ENCODE measurements at regions not wholly inside any gene's neighbourhood (a gene's known extent, or its start where the extent isn't known, plus 50 kb on each side); places are given as distances from the start of the nearest gene placed in this dataset.
"Not testable (repeated sequence)": the region's sequence is repeated elsewhere in the genome, so short reads cannot be mapped to it uniquely, and the experiment has no call there.

DNA sequence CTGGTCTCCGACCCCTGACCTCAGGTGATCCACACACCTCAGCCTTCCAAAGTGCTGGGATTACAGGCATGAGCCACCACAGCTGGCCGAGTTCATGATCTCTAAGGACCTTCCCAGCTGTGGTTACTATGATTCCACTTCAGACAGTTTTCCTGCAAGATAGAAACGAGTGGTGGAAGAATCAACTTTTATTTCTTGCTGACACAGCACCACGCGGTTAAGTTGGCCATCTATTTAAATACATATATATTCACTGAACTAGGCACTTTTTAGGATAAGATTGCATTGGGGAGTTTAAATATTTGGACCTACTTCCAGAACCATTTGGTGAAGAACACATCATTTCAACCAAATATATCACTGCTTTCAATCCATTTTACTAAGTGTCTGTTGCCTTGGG is 213.4 kb downstream of the TBX5 start:
- DNase-seq (ENCODE audit: low read depth): no peak

- no peak for DNase-seq (ENCODE audit: low read depth)
Observed at GRCh38 chr12:114192013-114192412, 213.9 kb downstream of the TBX5 start.

DNA sequence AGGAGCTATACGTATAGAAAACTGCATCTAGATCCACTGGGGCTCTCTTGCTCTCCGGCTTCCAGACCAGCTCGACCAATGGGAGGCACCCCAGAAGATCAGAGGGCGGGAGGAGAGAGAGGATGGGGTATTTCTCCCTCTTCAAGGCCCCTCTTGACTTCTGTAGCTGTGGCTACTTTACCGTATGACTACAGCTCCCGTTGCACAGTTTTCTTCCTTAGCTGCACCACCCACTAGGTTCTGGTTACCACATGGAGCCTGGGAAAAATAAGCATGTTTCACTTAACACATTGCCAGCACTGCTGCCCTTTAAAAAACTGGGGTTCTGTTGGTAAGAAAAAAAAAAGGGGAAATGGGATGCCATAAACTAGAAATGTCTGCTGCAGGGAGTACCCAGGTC is 214.4 kb downstream of the TBX5 start:
- DNase-seq (ENCODE audit: low read depth): no peak

DNA sequence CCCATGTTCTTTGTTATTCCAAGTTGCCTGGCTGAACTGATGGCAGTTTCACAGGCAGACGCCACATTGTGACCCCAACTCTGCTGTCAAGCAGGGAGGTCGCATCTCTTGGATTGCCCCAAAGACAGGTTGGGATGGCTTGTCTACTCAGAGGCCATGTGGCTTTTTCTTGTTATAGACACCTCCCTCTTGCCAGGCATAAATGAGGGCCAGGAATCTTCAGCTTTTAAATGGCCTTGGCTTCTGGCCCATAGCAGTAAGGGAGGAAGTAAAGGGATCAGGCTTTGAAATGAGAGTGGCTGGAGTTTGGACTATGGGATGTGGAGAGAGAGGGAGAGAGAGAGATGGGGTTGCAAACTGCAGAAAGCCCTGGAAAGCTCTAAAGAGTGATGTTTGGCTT is 215.0 kb downstream of the TBX5 start:
- no peak for DNase-seq (ENCODE audit: low read depth)

GRCh38 chr12:114189266-114189665 is 216.7 kb downstream of the TBX5 start:
- no peak for DNase-seq (ENCODE audit: low read depth)

GRCh38 chr12:114186241-114187002 is 219.5 kb downstream of the TBX5 start:
- DNase-seq (ENCODE audit: low read depth): no peak

- no peak for DNase-seq (ENCODE audit: low read depth)
Observed at GRCh38 chr12:114185036-114185435, 218.9 kb upstream of the RBM19 start.

DNA sequence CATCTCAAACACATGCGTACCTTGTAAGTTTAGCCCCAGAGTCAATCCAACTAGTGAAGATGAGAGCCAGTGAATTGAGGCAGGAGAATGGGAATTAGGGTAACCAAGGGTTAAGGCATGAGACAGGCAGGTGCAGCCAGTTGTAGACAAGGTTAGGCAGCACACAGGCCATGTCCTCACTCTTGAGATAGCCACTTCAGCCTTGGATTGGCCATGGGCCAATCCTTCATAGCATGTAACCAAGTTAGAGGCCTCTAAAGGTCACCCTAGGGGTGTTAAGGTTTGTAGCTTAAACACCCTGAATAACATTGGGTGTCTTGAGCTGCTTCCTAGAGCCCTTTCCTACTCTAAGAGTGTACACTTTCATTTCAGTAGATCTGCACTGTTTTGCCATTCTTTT is 208.2 kb upstream of the RBM19 start:
- no peak for DNase-seq (ENCODE audit: low read depth)

DNA sequence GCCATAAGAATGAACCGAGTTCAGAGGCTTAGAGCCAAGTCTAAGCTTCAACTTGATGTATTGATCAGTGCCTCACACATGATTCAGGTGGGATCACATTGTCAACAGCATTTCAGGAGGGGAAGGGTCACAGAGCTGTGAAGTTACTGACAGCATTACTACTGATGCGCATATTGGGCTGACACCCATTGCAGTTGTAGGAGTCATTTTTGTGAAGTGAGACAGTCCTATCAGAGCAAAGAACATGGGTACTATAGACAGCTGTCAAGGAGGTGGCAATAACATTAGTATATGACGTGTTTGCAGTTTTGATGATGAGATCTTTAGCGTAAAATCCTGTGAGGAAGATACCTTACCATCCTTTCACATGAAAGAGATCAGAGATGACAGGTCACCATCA is 206.0 kb upstream of the RBM19 start:
- no peak for DNase-seq (ENCODE audit: low read depth)

DNA sequence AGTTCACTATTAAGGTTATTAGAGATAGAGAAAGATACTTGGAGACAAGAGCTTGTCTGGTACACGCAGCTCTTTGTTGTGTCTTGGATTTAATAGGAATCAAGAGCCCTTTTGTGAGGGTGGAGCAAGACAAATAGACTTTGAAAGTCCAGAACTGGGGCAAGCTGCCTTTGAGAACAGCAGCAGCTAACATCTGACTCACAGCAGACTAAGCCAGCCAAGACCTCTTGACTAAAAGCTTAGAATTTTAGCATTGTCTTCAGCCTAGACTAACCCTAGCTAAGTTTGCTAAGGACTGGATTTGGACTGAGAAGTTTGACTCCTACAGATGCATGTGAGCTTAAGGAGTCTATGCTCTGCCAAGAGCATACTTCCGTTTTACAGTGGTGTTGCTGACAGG is 201.9 kb upstream of the RBM19 start:
- peak; percentile 27 for DNase-seq (ENCODE audit: low read depth)

DNA sequence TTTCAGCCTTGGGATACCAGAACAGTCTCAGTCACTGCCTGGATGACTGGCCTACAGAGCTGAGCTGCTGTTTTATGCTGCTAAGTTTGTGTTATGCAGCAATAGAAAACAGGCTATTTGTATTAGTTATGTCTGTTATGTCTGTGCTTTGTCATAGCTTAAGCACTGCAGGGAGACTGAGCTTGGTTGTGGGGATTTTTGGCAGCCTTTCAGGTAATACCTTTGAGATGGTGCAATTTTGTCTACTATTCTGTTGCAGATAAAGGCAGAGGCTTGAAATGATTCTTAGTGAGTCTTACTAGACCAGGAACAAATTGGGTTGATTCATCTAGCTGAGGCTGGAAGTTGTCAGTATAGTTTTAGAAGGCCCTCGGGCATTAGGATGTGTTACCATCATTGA is 201.3 kb upstream of the RBM19 start:
- peak; percentile 44 for DNase-seq (ENCODE audit: low read depth)

- no peak for DNase-seq (ENCODE audit: low read depth)
Observed at GRCh38 chr12:114166362-114166761, 200.2 kb upstream of the RBM19 start.

GRCh38 chr12:114165921-114166320 is 199.8 kb upstream of the RBM19 start:
- no peak for DNase-seq (ENCODE audit: low read depth)

DNA sequence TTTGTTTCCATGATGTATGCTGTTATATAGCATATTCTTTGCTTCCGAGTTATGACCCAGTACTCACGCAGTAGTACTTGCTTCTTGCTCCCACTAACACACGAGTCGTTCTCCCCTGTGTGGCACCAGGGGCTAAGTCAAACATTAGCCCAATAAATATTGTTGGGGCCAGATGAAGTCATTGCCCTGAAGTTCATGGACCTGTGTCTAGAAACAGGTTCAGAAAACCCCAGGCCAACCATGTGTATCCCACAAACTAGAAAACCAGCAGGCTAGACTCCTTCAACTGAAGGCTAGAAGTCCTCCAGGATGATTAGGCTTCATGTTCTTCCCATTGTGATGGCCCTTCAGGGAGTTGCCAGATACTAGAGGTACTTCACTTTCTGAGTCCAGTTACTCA is 198.2 kb upstream of the RBM19 start:
- no peak for DNase-seq (ENCODE audit: low read depth)

DNA sequence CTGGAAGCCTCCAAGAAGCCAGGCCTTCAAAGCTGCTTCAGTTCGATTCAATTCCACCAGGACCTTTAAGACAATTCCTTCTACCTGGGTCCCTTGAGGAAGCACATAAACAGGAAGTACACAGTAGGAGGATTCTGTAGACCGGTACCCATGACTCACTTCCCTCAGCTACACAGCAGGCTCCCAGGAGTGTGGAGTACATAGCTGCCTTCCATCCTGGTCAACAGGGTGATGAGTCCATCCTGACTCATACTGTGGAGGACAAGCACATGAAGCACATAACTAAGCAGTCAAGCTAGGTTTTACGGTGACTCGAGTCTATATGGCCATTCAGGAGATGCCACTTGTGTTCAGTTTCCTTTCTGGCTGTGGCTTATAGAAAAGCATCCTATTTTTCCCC is 197.6 kb upstream of the RBM19 start:
- peak; percentile 79 for DNase-seq (ENCODE audit: low read depth)

DNA sequence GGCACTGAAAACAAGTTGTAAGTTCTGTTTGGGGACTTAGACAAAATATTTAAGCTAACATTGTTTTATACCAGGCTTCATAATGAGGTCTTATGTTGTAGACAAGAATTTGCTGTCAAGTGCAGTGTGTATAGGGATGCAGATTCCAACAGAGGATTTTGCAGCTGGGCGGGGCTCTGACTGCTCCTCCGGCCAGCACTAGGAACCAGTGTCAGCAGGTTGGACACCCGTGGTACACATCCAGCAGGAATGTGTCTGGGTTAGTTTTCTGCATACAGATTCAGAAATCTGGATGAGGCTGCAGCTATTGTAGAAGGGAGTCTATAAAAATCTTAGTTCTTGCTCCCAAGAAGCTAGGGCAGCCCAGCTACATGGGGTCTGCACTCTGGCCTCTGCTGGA is 194.3 kb upstream of the RBM19 start:
- DNase-seq (ENCODE audit: low read depth): no peak

DNA sequence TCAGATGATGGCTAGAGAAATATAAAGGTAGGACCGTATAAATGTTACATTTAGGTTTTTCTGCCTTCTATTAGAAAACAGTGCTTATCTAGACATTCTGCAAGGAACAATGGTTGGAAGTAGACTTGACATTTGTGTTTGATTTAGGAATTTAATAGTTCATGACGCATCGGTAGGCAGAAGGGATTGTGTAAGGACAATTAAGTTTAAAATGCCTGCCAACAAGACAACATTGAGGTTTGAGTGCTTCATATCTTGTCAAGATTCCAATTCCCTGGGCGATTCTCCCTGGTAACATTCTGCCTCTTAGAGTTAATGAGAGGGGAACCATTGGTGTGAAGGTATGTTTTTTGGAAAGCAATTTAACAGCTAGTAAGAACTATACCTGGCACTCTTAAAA is 186.8 kb upstream of the RBM19 start:
- DNase-seq (ENCODE audit: low read depth): peak; percentile 47

DNA sequence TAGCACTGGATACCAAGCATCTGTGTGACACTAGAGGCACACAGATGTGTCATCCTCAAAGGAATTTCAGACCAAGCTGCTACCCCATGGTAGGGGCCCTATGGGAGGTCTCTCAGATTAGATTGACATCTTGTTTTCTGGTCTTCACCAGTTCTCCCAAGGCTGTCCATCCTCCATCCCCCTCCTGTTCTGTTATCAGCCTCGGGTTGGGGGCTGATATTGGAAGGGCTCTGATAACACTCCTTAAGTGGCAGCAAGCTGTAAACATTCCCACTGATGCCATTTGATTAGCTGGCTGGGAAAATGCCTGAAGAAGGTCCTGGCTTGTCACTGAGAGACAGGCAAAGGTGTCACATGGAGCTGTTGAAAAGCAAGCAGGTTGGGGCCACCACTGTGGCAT is 185.9 kb upstream of the RBM19 start:
- no peak for DNase-seq (ENCODE audit: low read depth)

GRCh38 chr12:114150584-114150983 is 184.5 kb upstream of the RBM19 start:
- DNase-seq (ENCODE audit: low read depth): not testable (repeated sequence)

- no peak for DNase-seq (ENCODE audit: low read depth)
Observed at GRCh38 chr12:114141921-114142564, 175.9 kb upstream of the RBM19 start.

DNA sequence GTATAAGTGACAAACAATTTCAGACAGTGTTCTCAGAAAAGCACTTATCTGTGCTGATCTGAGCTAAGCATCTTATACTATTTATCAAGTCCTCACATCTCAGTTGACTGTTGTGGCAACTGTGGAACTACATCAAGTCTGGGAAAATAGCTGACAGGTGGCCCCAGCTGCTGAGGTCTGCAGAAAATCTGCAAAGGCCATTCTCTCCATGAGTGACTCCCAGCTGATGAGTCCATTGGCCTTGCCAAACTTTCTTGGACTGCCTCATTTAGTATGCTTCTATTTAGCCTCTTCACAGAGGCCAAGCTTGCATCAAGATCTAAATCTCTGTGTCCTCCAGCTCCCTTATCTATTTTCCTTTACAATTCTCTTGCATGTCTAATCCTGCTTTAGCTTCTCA is 174.5 kb upstream of the RBM19 start:
- DNase-seq (ENCODE audit: low read depth): no peak

DNA sequence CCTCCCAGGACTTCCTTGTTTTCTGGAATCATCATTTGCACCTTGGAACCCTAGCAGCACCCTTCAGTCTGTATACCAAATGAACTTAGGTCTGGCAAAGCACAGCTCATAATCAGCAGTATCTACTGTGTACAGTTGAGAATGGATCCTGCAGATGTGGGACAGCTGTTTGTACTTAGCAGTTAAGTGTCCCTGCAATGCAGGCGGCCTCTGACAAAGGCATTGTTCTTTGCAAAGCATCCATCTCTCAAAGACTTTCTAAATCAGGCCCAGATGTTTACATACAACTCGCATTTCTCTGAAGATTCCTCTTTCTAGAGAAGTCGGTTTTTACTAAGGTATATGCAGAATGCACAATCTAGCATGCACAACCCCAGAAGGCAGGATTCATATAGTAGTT is 170.5 kb upstream of the RBM19 start:
- DNase-seq (ENCODE audit: low read depth): no peak

GRCh38 chr12:114134922-114135321 is 168.8 kb upstream of the RBM19 start:
- DNase-seq (ENCODE audit: low read depth): no peak

DNA sequence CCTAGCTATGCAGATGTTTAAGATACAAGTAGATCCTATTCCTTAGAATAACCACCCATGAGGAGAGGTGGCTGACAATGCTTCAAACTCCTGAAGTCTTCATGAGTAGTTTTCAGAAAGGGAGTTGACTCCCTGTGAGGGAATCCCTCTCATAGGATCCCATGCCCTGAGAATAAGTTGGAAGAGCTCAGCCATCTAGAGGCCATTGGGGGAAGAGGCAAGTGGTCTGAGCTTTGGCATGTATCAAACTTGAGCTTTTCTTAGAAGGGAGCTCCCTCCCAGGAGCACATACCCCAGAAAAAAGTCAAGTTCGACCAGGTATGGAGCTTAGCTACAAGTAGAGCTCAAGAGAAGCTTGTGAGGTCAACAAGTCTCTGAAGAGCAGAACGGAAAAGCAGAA is 165.7 kb upstream of the RBM19 start:
- DNase-seq (ENCODE audit: low read depth): no peak
